Stimulated activated CD8-positive, alpha-beta memory T cell treated with anti-CD3 and anti-CD28 coated beads, Interleukin-7, amount 100 ng/mL, for 1 hour (primary cell): ENCODE measurements at regions not wholly inside any gene's neighbourhood (a gene's known extent, or its start where the extent isn't known, plus 50 kb on each side); places are given as distances from the start of the nearest gene placed in this dataset.
A peak's percentile ranks its signal among the peaks of the same experiment; 100 is the strongest.

ENCODE experiments used
- DNase-seq, 2 donors: peaks; one replicate each; pipeline ENCODE4 v3.0.0-alpha.2; 2020; ENCODE audit warnings: low read depth in 2 of 2

DNA sequence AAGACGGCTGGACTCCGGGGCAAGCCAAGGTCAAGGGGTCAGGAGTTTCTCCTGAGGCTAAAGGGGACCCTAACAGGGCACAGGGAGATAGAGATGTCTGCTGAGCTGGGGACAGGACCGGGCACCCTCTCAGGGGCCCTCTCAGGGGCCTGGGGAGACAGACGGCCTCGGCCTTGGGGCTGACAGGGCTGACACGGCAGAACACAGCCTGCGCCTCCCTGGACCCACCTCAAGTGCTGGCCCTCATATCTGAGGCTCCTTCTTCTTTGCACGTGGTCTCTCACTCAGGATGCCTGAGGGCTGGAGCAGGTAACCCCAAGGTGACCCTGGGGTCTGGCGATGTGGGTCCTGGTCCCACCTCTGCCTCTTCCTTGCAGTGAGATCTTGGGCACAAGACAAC is 186.9 kb upstream of the TNRC6C start:
- DNase-seq: no peak

GRCh38 chr17:77771998-77772397 is 186.5 kb upstream of the TNRC6C start:
- no peak for DNase-seq

DNA sequence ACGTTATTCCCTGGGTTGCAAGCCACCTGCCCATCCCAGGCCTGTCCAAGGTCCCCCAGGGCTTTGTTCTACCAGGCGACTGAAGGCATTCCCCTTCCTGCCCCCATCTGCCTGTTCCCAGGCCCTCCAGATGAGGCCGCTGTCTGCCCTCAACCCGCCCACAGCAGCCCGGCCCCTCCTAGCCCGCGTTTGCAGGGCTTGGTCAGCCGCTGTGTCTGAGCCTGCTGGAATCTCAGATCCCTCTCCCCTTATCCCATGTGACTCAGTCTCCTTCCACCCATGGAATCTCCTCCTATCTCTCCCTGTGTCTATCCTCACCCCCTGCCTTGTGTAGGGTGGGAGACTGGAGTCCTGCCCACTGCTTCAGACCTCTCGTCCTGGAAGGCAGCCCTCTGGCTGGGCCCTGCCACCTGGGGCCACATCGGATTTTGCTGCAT is 186.0 kb upstream of the TNRC6C start:
- DNase-seq: peak; percentile 37 to 42

DNA sequence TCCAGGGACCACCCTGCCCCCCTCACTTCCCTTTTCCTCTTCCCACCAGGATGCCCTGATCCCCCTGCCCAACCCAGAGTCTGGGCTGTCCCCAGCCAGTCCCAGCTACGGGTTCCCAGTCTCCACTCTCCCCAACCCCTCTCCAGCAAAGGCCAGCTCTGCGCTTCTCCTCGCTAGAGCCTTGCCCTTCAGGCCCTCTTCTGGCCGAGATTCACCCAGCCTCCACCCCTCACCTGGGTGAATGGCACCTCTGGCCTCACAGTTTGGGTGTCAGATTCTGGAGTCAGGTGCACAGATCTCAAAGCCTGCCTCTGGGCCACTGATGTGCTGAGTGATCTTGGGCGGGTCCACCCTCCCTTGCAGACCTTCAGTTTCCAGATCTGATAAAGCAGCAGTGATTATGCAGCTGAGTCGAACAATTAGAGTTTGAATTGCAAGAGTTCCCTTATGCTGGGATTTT is 185.6 kb upstream of the TNRC6C start:
- DNase-seq: no peak

- no peak for DNase-seq
Observed at GRCh38 chr17:77774182-77774581, 184.3 kb upstream of the TNRC6C start.

- DNase-seq: no peak
Observed at GRCh38 chr17:77778636-77779489, 179.6 kb upstream of the TNRC6C start.

DNA sequence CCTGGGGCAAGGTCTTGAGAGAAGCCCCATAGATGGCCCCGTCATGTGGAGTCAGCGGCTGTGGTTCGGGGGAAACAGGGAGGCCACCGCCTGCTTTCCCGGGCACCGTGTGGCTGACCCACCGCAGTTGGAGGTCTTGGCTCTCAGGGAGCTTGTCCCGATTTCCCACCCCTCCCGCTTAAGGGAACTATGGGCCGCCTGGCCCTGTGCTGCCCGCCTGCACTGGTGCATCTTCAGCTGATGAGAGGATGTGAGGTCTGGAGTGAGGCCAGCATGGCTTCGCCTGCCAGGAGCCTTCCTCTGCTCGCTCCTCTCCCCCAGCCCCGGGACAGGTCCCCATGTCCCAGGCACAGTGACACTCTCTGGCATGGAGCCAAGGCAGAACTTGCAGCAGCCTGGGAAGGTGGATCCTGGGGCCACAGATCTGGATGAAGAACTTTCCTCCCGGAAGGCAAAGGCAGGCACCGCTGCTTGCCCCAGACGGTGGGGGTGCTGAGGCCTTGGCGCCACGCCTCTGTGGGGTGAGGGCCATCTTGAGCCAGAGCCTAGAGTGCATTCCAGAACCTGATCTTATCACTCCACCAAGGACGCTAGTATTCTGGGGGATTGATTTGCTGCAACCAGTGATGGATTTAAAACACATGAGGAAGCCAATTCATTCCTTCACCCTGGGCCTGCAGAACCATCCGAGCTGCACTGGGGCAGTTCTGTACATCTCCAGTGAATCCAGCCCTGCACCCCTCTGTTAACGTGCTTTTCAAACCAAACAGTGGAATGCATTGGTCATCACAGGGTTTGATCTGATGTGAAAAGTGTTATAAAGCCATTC is 178.6 kb upstream of the TNRC6C start:
- DNase-seq: no peak

GRCh38 chr17:77781536-77781935 is 177.0 kb upstream of the TNRC6C start:
- no peak for DNase-seq

- no peak for DNase-seq
Observed at GRCh38 chr17:77782201-77782600, 176.3 kb upstream of the TNRC6C start.

DNA sequence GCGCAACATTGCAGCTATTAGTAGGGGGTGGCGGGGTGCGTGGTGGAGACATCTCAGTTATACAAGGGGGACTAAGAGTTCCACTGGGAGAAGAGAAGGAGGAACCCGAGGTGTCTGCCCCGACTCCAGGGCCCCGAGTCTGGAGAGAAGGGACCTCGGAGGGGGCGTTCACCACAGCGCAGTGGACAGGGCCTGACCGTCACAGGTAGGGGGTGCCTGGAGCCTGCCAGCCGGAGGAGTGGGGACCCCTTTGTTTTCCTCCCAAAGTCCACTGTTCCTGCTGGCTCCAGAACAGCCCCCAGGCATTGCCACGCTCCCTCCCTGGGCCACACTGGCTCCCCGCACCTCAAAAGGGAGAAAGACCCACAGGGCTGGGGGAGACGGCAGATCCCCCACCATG is 175.9 kb upstream of the TNRC6C start:
- no peak for DNase-seq

DNA sequence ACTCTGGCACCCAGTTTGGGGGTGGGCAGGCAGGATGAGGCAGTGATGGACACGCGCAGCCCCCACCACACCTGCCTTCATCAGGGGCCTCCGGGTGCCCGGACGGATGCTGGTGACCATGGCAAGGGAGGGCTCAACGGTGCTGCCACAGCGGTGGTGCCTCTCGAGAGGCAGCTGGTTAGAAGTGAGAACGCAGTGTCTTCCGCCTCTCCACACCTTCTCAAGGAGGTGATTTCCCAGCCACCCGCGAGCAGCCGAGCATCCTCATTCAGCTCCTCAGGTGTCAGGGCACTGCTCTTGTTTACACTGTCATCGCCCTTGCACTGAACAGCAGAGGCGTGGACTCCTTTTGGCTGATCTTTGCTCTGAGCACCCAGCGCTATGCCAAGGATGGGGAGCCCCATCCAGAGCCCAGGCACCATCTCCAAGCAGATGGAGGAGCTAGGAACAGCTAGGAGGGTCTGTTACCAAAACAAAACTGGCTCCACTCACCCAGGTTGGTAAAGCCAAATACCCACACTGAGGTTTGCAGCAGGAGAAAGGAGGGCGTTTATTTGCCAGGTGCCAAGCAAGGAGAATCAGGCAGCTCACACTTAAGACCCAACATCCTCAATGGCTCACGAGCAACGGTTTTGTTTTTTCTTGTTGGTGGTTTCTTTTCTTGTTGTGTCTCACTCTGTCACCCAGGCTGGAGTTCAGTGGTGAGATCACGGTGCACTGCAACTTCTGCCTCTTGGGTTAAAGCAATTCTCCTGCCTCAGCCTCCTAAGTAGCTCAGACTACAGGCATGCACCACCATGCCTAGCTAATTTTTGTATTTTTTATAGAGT is 174.3 kb upstream of the TNRC6C start:
- DNase-seq: peak; percentile 38 to 48

- no peak for DNase-seq
Observed at GRCh38 chr17:77785312-77785905, 173.1 kb upstream of the TNRC6C start.

DNA sequence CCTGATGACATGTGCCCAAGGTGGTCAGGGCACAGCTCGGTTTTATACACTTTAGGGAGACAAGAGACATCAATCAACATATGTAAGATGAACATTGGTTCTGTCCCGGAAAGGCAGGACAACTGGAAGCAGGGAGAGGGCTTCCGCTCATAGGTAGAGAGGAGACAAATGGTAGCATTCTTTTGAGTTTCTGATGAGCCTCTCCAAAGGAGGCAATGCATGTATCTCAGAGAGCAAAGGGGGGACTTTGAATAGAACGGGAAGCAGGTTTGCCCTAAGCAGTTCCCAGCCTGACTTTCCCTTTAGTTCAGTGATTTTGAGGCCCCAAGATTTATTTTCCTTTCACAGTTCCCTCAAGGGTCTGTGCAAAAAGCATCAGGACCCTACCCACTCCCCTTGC is 172.4 kb upstream of the TNRC6C start:
- DNase-seq: no peak

GRCh38 chr17:77786740-77787505 is 171.6 kb upstream of the TNRC6C start:
- DNase-seq: no peak

DNA sequence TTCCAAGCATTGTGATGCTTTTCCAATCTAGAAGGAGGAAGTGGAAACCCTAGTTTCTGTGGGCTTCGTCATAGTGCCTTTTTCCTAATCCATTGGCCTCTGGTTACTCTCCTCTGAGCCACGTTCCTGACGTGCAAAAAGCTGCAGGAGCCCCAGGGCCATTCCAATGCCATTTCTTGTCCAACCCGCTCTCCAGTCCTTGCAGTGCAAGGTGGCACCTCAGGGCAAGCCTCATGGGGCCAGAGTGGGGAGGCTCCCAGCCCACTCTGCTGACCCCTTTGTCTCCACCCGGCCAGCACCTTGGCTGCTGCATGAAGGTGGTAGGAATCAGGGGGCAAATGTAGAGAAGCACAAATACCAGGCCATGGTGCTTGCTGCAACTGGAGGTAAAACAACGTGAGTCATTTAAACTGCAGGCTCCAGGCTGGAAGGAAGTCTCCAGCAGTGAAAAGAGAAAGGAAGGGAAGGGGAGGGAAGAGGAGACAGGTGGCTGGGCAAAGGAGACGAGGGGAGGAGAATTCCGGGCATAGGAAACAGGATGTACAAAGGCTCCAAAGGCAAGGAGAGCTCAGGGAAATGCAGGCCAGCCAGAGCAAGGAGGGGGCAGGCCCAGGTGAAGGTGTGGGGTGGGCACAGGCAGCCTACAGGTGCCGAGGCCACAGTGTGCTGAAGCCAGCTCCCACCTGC is 168.2 kb upstream of the TNRC6C start:
- no peak for DNase-seq

DNA sequence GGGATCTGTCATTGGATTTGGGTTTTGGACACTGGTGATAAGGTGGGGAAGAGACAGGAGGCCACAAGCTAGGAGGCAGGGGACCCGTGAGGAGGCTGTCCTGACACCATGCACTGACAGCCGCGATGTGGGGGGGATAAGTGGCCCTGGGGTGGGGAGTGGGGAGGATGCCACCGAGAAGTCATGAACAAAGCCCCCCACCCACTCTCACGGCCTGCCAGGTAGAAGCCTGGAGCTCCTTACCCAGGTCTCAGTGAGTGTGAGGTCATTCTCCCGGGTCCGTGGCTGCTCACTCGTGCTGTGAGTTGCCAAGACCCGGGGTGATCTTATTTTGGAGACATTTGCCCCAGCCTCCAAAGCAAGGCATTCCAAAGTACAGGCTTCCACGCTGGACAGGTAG is 165.9 kb upstream of the TNRC6C start:
- no peak for DNase-seq

DNA sequence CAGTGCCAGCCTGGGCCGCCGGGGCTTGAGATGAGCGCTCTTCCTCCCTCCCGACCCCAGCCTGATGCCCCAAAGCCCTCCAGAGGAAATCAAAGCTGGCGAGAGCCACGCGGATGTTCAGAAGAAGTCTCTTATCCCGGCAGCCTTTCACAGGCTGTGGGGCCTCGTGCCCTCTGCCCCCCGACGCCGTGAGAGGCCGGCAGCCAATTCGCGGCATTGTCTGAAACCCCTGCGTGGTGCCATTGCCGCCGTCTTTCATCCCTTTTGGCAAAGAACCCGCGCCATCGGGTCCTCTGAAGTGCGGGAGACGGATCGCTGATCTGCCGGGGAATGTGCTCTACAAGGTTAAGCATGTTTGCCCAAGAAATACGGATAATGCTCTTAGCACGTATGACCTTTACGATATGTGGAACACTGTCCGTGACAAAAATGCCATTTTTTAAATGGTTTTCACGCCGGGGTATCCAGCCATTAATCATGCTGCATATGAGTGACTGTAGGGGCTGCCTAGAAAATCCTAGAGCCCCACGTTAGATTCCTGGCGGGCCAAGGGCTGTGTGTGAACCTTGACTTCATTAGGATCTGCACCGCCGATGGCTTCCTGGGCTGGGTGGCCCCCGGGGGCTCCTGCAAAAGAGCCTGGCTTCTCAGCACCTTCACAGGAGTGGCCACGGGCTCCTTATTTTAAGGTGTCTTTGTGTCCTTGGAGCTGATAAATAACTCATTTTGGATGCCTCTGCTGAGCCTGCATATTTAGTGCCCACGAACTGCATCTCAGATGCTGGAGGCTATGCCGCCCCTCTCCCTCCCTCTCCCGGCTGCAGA is 165.1 kb upstream of the TNRC6C start:
- no peak for DNase-seq

DNA sequence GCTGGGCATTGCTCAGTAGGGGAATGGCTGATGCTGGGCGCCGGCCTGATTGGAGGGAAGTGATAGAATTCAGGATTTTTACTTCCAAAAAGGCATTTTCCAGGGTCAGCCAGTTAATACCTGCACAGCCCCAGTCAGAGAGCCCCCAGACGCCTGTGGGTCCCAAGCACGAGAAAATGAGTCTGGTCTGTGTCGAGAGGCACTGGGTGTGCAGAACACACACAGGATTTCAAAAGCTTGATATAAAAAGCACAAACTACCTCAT is 164.6 kb upstream of the TNRC6C start:
- no peak for DNase-seq

- no peak for DNase-seq
Observed at GRCh38 chr17:77794846-77795245, 163.7 kb upstream of the TNRC6C start.

DNA sequence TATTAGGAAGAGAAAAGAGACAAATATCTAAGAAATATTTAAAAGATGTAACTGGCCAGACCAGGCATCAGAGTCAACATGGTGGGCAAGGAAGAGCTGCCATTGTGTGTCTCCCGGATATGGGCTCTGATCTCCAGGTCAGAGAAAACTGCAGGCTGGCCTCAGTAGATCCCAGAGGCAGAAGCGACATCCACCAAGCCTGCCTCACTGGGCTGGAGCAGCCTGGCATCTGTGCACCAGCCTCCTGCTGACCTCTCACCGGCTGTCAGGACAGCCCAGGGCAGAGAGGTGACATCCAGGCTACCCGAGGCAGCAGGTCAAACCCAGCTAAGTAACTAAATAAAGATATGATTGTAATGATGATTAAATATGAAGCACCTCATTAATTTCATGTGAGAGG is 162.8 kb upstream of the TNRC6C start:
- no peak for DNase-seq
